Erythroblast (primary cell): ENCODE measurements at regions not wholly inside any gene's neighbourhood (a gene's known extent, or its start where the extent isn't known, plus 50 kb on each side); places are given as distances from the start of the nearest gene placed in this dataset.

Experiments
- DNase-seq, 2 experiments: peaks; one replicate each; lab custom pipeline; 2025; lab: John Stamatoyannopoulos, UW
- GATA1 ChIP-seq: IDR thresholded peaks from 2 replicates; pipeline ENCODE4 v1.6.1; 2011; ENCODE audit warnings: low read depth, mild to moderate bottlenecking, control low read depth, low read length, moderate library complexity
- POLR2A ChIP-seq: IDR thresholded peaks from 2 replicates; pipeline ENCODE4 v1.6.1; 2011; ENCODE audit warnings: mild to moderate bottlenecking, low read length

GRCh38 chr2:12539776-12540562 is 176.8 kb upstream of the TRIB2 start:
- no peak for DNase-seq
- no peak for TF ChIP-seq GATA1
- no peak for TF ChIP-seq POLR2A

GRCh38 chr2:12543076-12543977 is 173.4 kb upstream of the TRIB2 start:
- TF ChIP-seq POLR2A: no peak
- no peak for TF ChIP-seq GATA1
- no peak for DNase-seq

GRCh38 chr2:12543978-12544558 is 172.7 kb upstream of the TRIB2 start:
- DNase-seq: no peak
- TF ChIP-seq GATA1 (no peak), POLR2A (no peak)

GRCh38 chr2:12547566-12548170 is 169.1 kb upstream of the TRIB2 start:
- DNase-seq: no peak
- TF ChIP-seq GATA1: no peak
- no peak for TF ChIP-seq POLR2A

DNA sequence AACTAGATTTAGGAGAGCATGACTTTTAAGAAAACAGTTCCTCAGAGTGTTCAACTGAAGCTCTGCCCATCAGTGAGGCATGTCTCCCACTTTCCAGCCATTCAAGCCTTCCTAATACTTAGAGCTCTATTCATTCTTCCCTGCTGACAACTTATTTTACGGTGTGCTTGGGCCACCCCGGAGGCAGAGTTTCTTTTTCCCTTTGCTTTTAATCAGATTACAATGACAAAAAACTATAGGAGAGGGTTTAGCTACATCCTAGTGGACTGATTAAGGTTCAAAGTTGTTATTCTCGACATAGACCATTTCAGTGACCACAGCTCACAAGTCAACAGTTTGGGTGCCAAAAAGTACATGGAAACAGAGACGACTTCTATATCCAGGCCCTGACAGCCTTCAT is 167.8 kb upstream of the TRIB2 start:
- DNase-seq: no peak

GRCh38 chr2:12549641-12550040 is 167.1 kb upstream of the TRIB2 start:
- no peak for DNase-seq
- TF ChIP-seq POLR2A (no peak), GATA1 (no peak)

More for the DNA sequence above, 167.8 kb upstream of the TRIB2 start:
- no peak for TF ChIP-seq GATA1
- no peak for TF ChIP-seq POLR2A

DNA sequence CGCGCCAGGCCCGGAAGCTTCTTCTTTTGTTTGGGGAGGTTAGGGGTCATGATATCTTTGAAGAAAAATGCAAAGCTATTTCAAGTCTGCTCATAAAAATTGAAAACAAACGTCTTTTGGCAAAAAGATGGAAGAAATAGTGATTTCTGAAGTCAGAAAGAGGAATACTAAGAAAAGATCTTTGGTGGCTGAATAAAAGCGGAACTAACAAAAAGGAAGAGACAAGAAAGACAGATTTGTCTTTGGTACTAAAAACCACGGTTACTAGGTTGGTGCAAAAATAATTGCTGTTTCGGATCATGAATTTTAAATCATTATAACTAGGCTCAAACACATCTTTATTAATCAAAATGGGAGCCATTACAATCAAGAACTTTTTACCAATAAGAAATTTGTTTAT is 164.6 kb upstream of the TRIB2 start:
- no peak for TF ChIP-seq POLR2A
- TF ChIP-seq GATA1: no peak
- no peak for DNase-seq

- TF ChIP-seq POLR2A: no peak
- no peak for DNase-seq
These were observed 162.3 kb upstream of the TRIB2 start for GRCh38 chr2:12554224-12555011.

GRCh38 chr2:12555012-12555645 is 161.6 kb upstream of the TRIB2 start:
- no peak for DNase-seq
- no peak for TF ChIP-seq GATA1
- no peak for TF ChIP-seq POLR2A

GRCh38 chr2:12556762-12557161 is 160.0 kb upstream of the TRIB2 start:
- TF ChIP-seq POLR2A: no peak
- no peak for DNase-seq

DNA sequence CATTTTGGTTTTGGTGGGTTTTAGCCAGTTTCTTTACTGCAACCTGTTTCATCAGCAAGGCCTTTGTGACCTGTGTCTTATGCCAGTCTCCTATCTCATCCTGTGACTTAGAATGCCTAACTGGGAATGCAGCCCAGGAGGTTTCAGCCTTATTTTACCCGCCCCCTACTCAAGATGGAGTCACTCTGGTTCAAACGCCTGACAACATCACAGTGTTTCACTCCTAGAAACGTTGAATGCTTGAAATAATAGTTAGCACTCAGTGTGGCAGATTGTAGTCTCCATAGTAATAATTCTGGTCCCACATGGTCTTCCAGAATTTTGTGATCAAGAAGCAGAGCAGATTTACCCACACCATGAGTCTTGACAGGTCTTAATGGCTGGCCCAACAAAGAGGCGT is 159.0 kb upstream of the TRIB2 start:
- TF ChIP-seq POLR2A: no peak
- no peak for TF ChIP-seq GATA1
- no peak for DNase-seq

- DNase-seq: no peak
- TF ChIP-seq POLR2A: no peak
- no peak for TF ChIP-seq GATA1
These were observed 158.2 kb upstream of the TRIB2 start for GRCh38 chr2:12558519-12558918.
